CD4-positive, alpha-beta T cell treated with Interleukin-17A for 1 hour (primary cell): ENCODE measurements at regions not wholly inside any gene's neighbourhood (a gene's known extent, or its start where the extent isn't known, plus 50 kb on each side); places are given as distances from the start of the nearest gene placed in this dataset.
"Not testable (repeated sequence)": the region's sequence is repeated elsewhere in the genome, so short reads cannot be mapped to it uniquely, and the experiment has no call there.

Experiments
- DNase-seq: peaks from one replicate; pipeline ENCODE4 v3.0.0-alpha.2; 2020

DNA sequence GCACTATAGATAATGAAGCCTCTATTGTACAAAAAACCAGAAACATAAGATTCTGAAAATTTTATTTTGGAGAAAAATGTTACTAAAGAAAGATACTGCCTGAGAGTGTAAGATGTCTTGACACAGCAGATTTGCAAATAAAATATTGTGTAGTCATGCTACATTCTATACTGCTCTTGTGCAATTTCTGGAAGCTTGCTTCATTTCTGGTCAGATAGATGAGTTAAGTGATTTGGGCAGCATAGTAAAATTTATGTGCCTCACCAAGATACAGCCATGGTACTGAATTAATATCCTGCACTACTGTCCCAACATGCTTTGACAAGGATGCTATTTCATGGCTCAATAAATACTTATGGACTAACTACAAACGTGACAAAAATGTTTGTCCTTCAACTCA, 55.1 kb upstream of the STARD13 start:
- no peak for DNase-seq

DNA sequence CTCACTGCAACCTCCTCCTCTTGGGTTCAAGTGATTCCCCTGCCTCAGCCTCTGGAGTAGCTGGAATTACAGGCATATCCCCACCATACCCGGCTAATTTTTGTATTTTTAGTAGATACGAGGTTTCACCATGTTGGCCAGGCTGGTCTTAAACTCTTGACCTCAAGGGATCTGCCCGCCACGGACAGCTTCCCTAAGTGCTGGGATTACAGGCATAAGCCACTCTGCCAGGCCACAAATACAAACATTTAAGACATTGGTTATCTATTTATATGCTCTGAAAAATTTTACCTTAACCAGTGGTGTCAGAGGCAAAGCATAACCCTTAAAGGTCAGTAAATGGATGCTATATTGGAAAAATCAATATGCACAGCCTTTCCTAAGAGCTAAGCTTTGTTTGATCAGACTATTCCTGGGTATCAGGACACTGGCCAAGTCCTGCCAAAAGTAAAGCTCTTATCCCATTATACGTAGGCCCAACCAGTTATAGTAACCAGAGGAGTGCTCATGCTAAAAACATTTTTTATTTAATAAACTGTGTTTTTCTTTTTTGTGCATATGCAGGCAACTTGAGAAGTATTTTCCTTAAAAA, 56.4 kb upstream of the STARD13 start:
- DNase-seq: no peak

DNA sequence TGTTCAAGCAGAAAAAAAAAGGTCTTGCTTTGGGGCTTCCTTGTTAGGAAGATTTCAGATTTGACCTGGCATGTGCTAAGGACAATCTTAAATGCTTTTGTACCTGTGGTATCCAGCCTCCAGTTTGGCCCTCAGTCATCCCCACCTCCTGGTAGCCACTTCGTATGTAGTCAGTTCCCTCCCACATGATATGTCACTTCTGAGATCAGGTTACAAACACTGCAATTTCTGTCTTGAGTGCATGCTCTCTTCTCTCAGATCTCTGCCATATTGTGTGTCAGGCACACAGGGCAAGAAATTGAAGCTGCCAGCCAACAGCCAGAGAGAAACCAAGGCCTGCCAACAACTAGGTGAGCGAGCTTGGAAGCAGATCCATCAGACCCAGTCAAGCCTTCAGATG, 60.3 kb upstream of the STARD13 start:
- DNase-seq: no peak

DNA sequence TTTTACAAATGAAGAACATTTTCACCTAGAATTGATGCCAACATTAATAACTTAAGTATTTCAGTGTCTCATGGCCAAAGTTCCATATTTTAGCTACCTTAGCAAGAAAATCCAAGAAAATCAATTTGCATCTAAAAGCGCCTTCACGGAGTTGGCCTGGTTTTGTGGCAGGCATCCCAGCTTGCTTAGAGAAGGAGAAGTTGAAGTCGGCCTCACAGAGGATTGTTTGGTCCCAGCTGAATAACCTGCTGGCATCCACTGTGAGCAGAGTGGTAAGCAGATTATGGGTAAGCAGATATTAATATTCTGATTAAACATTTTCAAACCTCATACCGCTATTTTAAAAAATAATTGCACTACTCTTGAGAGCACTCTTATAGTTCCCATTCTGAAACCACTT, 62.3 kb upstream of the STARD13 start:
- no peak for DNase-seq

DNA sequence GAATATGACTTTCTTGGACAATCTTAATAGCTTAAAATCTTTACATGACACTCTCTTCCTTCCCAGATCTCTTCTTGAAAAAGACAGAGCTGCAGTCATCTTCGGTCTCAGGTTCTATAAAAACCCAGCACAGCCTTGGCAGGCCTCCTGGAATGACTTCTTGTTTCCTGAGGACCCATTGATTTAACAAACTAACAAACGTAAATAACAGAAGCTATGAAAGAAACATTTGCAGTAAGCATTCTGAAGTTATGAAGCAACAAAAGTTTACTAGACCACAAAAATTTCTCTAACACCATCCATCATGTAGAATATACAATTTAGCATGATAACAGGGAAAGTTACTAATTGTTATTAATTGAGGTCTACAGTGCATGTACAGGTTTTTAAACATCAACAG, 62.8 kb upstream of the STARD13 start:
- DNase-seq: no peak

DNA sequence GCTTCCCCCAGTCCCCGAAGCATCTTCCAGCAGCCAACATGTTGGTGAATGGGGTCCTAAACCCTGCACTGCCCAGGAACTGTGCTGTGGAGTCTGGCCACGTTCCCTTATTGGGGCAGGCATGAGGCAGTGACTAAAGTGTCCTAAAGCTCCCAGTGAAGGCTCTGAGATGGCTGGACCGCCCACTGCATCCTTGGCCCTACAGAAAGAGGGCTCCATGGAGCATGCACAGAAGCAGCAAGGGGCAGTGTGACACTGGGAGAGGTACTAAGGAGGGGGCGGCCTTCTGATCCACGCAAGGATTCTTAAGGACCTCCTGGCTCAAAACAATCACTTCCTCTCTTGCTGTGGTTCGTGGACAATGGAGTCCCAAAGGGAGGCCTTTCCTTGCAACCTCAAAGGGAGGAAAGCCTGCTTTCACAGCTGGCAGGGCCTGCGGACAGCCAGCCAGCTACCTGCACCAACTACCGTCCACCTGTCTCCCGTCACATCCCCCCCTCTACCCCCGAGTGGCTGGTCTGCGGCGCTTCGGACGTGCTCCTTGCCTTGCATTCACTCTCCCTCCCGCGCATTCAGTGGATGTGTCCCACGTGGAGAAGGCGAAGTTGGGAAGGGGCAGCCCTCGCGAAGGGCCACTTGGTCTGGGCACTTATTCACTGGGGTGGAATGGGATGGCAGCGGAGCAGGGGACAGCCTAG, 63.9 kb upstream of the STARD13 start:
- no peak for DNase-seq

DNA sequence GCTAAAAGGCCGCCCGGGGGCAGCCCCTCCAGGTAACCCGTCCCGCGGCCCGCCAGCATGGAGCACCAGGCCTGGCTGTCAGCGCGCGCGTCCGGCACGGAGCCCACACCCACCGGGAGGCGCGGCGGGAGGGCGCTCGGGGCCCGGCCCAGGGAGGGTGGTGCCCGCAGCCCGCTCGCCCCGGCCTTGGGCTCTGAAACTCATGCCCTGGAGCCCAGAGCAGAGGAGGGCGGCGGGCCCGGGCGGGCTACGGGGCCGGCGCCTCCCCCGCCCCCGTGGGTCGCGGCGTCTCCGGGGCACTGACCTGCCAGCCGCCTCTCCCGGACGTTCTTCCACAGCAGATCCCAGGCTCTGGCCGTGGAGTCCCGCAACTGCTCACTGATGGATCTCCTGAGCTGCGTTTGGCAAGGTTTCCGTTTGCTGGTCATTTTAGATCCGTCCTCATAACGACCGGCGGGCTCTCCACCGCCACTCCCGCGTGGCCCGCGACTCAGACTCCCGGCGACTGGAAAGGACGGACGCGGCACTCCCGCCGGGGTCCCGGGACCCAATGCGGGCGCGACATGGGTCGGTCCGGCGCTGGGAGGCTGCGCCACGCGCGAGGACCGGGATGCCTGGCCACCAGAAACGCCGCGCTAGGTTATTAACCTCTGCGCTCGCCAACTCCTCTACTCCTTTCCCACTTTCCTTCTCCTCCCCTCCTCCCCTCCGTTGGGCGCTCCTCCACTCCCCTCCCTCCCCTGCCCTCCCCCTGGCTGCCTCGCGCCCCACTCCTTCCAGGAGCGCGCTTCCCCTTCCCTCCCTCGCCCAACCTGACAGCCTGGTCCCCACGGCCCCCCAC, 64.7 kb upstream of the STARD13 start:
- no peak for DNase-seq

DNA sequence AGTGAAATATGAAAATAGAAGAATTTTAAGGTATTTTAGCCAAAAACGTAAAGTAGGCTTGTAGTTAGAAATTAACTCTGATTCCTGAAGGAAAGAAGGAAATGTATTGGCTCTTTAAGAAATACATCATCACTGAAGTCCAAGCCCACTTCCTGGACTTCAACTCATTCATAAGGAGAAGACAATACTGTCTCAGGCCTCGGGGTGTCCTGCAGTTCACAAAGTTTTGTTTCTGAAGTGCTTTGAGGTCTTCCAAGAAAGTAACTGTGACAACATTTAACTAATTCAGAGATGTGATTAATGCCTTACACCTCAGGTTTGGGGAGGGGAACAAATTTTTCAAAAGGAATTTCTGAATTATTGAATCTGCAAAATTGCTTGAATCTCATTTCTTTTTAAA, 65.8 kb upstream of the STARD13 start:
- DNase-seq: no peak

DNA sequence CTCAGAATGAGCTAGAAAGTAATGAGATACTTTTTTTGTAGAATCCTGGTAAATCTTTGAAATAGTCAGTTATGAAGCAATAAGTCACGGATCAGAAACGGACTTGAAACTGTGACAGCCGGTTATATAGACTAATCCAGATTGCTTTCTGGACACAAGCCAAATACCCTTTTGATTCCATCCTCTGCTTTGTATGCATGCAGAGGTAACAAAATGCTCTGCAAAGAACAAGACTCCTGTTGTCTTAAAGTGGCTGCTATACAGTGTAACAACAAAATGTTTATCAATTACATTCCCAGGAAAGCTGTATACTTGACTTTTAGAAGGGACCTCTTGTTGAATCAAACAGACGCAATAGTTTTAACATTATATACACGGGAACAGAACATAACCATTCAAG, 66.5 kb upstream of the STARD13 start:
- no peak for DNase-seq

DNA sequence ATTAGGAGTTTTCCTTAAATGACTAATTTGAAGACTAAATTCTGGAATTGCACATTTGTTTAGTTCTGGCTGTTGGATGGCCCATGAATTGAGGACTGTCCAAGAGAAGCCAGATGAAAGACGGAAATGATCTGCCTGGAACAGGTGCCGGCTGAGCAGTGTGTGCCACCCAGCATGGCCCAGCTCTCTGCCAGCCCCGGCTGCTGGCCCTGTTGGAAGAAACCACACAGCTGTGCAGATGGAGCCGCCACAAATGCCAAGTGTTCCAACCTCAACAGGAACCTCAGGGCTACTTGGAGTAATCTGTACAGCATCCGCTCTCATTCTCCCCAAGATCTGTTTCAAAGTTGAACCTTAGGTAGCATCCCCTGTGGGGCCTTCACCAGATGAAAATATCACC, 67.0 kb upstream of the STARD13 start:
- DNase-seq: no peak

DNA sequence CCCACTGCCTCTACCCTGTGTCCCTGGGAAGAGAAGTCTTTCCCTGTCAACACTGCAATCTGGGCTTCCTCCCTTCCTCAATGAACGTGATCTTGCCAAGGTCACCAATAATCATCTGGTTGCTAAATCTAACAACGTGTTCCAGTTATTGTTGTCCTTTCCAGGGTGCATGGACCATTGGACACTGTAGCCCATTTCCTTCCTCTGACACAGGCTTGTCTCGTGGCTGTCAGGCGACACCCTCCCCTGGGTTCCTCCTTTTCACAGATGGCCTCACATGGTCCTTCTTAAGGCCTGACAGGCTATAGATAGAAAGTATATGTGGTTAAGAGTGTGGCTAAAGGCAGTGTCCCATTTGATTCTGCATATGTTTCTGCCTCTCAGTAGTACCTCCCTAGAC, 67.7 kb upstream of the STARD13 start:
- DNase-seq: peak; percentile 10

DNA sequence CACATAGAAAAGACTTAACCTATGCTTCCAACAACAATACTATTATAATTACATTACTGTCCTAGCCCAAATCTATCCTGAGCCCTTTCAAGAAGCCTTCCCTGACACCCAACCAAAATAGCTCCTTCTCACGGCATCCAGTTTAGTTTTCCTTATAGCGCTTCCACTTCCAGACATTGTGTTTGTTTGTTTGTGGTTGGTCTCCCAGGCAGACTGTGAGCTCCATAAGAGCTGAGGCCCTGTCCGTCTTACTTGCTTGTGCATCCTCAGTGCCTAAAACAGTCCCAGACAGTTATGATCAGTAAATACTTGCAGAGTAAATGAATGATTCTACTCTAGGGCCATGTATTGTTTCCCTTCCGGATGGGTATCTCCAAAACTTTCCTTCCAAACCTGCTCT, 68.1 kb upstream of the STARD13 start:
- DNase-seq: no peak

DNA sequence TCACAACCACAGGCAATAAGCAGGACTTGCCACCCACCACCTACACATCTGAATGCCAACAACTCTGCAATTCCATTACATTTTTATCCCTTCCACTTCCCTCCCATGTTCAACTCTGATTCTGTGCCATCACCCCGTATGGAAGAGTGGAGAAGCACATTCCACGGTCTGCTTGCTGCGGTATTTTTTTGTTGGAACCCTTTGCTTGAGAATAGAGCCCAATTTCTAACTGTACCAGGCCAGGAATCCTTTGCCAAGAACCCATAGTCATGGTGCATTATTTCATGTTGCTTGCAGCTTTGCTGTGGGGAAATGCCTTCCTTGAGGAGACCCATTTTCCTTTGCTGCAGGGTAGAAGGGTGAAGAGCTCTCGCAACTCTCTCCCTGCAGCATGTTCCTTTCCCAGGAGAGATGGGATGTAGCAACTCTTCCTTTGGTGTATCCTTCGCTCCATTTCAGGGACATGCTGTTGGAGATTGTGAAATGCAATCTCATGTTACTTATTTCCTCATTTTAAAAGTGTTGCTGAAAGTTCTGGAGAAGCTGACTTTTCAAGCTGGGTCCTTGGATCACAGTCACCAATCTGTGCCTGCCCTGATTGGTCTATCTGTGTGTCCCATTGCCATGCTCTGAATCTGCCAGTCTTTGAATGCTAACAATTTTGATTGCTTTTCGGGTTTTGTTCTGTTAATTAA, 69.8 kb upstream of the STARD13 start:
- no peak for DNase-seq

DNA sequence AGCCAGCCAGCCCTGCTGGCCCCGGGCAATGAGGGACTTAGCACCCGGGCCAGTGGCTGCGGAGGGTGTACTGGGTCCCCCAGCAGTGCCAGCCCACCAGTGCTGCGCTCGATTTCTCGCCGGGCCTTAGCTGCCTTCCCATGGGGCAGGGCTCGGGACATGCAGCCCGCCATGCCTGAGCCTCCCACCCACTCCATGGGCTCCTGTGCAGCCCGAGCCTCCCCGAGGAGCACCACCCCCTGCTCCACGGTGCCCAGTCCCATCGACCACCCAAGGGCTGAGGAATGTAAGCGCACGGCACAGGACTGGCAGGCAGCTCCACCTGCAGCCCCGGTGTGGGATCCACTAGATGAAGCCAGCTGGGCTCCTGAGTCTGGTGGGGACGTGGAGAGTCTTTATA, 72.5 kb upstream of the STARD13 start:
- not testable (repeated sequence) for DNase-seq

DNA sequence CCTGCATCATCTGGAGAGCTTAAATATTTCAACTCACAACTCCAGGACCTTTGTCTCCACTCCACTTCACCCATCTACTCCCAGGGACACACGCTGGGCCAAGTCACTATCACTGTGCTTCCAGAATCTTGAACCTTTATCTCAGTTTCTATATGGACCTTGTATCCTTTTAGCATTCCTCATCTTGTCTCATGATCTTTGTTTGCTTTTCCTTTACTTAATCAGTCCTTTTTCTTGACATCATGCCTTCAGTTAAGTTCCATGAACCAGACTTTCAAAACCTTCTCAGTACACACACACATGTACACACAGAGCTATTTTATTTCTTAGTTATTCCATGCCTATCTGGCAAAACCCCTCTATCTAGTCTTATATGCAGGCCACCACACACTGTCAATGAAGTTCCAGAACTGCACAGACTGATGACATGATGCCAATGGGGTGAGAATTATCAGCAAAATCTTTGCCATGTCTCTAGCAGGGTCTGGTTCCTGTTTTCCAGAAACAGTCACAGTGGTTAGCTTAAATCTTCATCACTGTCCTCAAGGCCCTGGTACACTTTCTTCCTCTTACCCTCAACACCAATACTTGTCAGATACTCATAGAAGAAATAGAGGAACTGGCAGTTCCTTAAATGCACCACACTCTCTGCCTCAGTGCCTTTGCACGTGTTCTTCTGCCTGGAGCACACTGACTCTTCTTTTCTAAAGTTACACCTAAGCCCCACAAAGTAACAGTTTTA, 77.6 kb upstream of the STARD13 start:
- no peak for DNase-seq

DNA sequence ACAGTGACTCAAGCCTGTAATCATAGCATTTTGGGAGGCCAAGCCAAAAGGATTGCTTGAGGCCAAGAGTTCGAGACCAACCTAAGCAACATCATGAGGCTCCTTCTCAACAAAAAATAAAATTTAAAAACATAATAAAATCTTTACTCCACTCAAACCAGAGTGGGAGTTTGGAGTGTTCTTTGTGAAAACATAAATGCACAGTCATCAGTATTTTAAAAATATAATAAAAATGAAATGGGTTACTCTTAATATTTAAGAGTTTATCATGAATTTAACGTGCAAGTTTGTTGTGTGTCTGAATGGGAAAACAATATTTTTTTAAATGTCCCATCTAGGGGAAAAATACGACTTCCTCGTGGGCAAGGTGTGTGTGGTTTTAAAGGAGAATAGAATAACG, 78.6 kb upstream of the STARD13 start:
- DNase-seq: no peak

DNA sequence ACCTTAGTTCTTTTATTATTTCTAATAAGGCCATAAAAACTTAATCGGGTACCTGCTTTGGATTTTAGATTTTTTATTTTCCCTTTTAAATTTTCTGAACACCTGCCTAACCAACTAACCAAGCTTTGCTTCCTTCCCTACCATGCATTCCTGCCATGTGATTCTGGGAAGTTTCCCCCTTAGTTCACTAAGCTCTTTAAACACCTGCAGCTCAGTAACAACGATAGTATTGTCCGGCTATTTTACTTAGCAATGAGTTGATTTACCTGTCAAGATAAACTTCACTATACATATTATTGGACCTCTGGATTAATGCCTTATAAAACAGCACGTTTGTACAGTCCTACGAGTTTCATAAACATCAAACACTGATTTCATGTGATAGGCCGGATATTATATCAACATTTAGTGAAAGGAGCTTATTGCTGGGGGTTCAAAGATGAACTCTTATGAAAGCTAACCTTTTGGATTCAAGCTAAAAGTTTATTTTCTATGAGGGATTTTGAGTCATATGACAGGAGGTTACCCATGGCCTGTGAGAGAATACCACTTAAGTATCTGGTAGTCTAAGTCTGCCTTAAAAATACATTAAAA, 81.0 kb upstream of the STARD13 start:
- no peak for DNase-seq

DNA sequence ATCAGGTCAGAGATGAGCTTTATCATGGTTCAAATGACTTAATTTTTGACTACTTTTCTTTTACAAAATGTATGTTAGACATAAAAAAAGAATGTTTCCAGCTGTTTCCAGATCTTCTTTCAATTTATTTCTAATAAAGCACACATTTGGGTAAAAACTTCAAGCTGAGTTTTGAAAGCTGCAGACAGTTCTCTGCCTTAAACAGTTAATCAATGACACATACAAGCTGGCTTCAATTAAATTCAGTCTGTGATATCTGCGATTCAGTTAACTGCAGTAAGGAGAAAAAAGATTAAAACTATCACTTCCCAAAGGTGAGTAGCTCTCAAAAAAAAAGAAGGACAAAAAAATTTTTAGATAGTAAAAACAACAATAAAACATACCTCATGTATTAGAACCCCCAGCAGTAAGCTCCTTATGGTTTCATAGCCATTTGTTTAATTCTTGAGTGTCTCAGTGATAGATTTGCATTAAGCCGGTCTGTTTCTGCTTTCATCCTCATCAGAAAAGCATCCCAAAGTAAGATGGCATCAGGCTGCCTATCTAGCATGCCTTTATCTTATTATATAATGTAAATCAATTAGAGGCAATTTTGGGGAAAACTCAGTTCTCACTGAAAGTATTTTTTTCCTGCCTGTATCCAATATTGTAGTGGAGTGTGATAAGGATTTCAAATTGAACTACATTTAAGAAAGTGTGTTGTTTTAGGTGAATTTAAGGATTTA, 81.8 kb upstream of the STARD13 start:
- no peak for DNase-seq

DNA sequence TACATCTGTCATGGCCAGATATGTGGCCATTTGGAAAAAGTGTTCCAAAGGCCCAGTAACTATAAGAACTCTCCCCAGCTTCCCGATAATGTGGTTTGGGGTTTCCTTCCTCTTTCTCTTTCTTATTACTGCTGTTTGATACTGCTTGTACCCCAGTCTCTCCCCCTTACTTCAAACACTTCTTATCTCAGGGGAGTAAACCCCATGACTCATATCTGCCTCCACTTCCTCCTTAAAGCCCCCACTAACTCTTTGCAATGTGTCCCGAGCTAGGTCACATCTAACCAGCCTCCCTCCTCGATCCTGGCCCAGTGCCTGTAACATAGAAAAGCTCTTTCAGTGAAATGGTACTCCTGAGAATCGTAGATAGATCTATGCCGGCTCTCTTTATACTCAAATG, 82.4 kb upstream of the STARD13 start:
- DNase-seq: no peak

DNA sequence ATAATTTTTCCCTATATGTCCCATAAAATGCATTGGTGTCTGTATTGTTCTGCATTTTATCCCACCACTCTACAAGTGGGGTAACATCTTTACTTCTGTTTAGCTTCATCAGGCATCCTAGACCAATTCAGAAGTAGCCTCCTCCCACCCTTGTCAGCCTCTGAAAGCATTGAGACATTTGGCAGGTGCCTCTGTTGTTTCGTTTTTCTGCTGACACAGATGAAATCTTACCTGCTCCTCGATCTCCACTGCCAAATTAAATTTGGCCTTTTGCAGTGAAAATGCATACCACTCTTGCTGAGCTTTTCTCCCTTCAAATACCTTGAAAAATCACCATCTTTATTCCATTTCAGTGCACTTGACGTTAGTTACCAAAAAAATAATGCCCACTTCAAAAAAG, 83.5 kb upstream of the STARD13 start:
- DNase-seq: no peak

DNA sequence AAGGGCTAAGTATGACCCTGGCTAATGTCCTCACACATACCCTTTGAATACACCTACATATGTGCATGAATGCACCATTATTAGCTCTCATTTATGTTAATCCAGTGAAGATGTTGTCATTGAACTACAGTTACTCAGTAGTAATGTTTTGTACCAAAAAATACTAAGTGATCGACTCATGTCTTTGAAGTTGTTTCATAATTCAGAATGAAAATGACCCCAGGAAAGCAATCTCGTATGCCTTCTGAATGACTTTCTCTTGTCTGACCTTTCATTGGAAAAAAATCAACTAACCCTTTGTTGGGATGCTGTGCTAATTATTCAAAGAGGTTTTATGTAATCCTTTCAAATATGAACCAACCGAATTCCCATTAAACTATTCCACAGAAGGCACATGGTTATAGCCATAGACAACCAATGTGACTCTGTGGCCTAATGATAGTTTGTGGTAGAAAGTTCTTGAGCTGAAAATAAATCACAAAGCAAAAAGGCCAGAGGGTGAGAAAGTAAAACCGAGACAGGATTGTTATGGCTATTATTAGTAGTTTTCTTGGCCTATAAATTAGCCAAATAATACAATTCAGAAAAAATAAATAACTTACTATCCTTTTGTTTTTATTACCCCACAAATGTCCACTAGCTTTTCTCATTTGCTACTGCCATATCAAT, 86.8 kb upstream of the STARD13 start:
- no peak for DNase-seq
